ENCODE measurements at regions not wholly inside any gene's neighbourhood (a gene's known extent, or its start where the extent isn't known, plus 50 kb on each side); places are given as distances from the start of the nearest gene placed in this dataset.
"Not testable (repeated sequence)": the region's sequence is repeated elsewhere in the genome, so short reads cannot be mapped to it uniquely, and the experiment has no call there.

DNA sequence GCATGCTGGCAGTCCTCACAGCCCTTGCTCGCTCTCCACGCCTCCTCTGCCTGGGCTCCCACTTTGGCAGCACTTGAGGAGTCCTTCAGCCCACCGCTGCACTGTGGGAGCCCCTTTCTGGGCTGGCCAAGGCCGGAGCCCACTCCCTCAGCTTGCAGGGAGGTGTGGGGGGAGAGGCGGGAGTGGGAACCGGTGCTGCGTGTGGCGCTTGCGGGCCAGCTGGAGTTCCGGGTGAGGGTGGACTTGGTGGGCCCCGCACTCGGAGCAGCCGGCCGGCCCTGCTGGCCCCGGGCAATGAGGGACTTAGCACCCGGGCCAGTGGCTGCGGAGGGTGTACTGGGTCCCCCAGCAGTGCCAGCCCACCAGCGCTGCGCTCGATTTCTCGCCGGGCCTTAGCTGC is 273.9 kb downstream of the ADGRD1 start:
- TF ChIP-seq EP300 (conservative IDR thresholded peaks at IDR 0.05; ENCODE audit: poor library complexity, severe bottlenecking); POLR2AphosphoS5 (IDR thresholded peaks at IDR 0.05); MXI1 (conservative IDR thresholded peaks at IDR 0.05; ENCODE audit: poor library complexity, severe bottlenecking); EZH2 (IDR thresholded peaks at IDR 0.05; ENCODE audit: borderline replicate concordance, insufficient read depth, low read length, poor library complexity, severe bottlenecking); TAF1 (IDR thresholded peaks at IDR 0.05; ENCODE audit: low read depth); RAD21 (conservative IDR thresholded peaks at IDR 0.05): not testable (repeated sequence)
- TF ChIP-seq, protein P1, sequence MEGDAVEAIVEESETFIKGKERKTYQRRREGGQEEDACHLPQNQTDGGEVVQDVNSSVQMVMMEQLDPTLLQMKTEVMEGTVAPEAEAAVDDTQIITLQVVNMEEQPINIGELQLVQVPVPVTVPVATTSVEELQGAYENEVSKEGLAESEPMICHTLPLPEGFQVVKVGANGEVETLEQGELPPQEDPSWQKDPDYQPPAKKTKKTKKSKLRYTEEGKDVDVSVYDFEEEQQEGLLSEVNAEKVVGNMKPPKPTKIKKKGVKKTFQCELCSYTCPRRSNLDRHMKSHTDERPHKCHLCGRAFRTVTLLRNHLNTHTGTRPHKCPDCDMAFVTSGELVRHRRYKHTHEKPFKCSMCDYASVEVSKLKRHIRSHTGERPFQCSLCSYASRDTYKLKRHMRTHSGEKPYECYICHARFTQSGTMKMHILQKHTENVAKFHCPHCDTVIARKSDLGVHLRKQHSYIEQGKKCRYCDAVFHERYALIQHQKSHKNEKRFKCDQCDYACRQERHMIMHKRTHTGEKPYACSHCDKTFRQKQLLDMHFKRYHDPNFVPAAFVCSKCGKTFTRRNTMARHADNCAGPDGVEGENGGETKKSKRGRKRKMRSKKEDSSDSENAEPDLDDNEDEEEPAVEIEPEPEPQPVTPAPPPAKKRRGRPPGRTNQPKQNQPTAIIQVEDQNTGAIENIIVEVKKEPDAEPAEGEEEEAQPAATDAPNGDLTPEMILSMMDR (IDR thresholded peaks at IDR 0.05; ENCODE audit: poor library complexity, severe bottlenecking), result not testable (repeated sequence)
- TF ChIP-seq, protein P2, sequence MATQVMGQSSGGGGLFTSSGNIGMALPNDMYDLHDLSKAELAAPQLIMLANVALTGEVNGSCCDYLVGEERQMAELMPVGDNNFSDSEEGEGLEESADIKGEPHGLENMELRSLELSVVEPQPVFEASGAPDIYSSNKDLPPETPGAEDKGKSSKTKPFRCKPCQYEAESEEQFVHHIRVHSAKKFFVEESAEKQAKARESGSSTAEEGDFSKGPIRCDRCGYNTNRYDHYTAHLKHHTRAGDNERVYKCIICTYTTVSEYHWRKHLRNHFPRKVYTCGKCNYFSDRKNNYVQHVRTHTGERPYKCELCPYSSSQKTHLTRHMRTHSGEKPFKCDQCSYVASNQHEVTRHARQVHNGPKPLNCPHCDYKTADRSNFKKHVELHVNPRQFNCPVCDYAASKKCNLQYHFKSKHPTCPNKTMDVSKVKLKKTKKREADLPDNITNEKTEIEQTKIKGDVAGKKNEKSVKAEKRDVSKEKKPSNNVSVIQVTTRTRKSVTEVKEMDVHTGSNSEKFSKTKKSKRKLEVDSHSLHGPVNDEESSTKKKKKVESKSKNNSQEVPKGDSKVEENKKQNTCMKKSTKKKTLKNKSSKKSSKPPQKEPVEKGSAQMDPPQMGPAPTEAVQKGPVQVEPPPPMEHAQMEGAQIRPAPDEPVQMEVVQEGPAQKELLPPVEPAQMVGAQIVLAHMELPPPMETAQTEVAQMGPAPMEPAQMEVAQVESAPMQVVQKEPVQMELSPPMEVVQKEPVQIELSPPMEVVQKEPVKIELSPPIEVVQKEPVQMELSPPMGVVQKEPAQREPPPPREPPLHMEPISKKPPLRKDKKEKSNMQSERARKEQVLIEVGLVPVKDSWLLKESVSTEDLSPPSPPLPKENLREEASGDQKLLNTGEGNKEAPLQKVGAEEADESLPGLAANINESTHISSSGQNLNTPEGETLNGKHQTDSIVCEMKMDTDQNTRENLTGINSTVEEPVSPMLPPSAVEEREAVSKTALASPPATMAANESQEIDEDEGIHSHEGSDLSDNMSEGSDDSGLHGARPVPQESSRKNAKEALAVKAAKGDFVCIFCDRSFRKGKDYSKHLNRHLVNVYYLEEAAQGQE (IDR thresholded peaks at IDR 0.05; ENCODE audit: borderline replicate concordance), result not testable (repeated sequence)

Data from neural cell (in vitro differentiated cells).